ENCODE measurements at regions not wholly inside any gene's neighbourhood (a gene's known extent, or its start where the extent isn't known, plus 50 kb on each side); places are given as distances from the start of the nearest gene placed in this dataset.
"Not testable (repeated sequence)": the region's sequence is repeated elsewhere in the genome, so short reads cannot be mapped to it uniquely, and the experiment has no call there.

DNA sequence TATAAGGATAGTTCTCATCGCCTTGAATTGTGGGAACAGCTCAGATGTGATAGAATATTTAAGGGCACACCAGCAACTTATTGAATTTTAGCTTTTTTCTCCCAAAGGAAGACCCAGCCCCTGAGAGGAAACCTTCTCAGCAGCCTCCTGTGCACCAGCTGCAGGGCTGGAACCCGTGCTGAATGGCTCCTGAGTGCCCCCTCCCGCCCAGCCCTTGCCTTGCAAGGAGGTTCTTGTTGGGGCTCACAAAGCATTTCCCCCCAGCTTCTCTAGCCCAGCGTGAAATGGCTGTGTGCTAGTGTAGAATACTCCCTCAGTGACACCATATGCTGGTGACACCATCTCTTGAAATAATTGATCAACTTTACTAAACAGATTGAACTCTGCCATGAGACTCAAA is 1227.4 kb downstream of the TMEM121 start:
- H4K20me1 ChIP-seq (ENCODE audit: insufficient read depth, low read length); H2AFZ ChIP-seq (ENCODE audit: low read length); intact Hi-C loops (cut with micrococcal nuclease; ENCODE audit: unreplicated experiment); CTCF ChIA-PET (ENCODE audit: low intra/inter-chr PET ratio, low total read pairs); ATAC-seq; H3K4me1 ChIP-seq (ENCODE audit: insufficient read depth, low read length); H3K79me2 ChIP-seq (ENCODE audit: insufficient read depth, low read length); H3K36me3 ChIP-seq (replicated peaks in 1 of 2; ENCODE audit: control insufficient read depth in 1 of 2, insufficient read depth in 2 of 2, low read length in 2 of 2); POLR2A ChIA-PET; H3K9me3 ChIP-seq (ENCODE audit: low read length); H3K4me3 ChIP-seq (replicated peaks in 1 of 3; ENCODE audit: insufficient read depth in 1 of 3, low read depth in 2 of 3, low read length in 3 of 3); H3K27me3 ChIP-seq (ENCODE audit: control insufficient read depth in 1 of 2, insufficient read depth in 2 of 2, low read length in 2 of 2); DNase-seq (ENCODE audit: low spot score); in situ Hi-C loops (cut with HindIII; ENCODE audit: extremely low pct_ligation_motif_present, low pct_unique_long_range_greater_than_20kb); FAIRE-seq; H3K4me2 ChIP-seq (ENCODE audit: low read depth, low read length); H3K27ac ChIP-seq (ENCODE audit: extremely low read length, insufficient read depth, low read length); H3K9ac ChIP-seq (ENCODE audit: insufficient read depth, low read depth, low read length); BruUV-seq (replicated peaks): not testable (repeated sequence)
- WGBS (ENCODE audit: low lambda C conversion rate) = no CpG with 5 or more reads among the region's 4 CpGs

DNA sequence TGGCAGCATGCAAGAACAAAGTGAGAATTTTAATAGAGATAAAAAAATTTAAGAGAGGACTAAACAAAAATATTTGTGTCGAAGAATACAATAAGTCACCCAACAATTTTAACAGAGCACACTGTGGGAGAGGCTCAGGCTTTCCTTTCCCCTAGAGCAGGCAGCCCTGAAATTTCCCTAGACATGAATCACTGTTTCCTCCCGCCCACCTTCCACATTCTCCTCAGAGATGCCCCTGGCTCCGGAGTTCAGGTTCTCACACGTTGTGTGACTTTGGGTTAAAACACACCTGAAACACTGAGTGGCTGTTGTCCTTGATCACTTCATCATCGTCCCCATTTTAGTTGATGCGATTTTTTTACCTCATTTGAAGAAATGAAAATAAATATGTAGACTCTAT is 1231.1 kb downstream of the TMEM121 start:
- no CpG with 5 or more reads among the region's 6 CpGs for WGBS (ENCODE audit: low lambda C conversion rate)

DNA sequence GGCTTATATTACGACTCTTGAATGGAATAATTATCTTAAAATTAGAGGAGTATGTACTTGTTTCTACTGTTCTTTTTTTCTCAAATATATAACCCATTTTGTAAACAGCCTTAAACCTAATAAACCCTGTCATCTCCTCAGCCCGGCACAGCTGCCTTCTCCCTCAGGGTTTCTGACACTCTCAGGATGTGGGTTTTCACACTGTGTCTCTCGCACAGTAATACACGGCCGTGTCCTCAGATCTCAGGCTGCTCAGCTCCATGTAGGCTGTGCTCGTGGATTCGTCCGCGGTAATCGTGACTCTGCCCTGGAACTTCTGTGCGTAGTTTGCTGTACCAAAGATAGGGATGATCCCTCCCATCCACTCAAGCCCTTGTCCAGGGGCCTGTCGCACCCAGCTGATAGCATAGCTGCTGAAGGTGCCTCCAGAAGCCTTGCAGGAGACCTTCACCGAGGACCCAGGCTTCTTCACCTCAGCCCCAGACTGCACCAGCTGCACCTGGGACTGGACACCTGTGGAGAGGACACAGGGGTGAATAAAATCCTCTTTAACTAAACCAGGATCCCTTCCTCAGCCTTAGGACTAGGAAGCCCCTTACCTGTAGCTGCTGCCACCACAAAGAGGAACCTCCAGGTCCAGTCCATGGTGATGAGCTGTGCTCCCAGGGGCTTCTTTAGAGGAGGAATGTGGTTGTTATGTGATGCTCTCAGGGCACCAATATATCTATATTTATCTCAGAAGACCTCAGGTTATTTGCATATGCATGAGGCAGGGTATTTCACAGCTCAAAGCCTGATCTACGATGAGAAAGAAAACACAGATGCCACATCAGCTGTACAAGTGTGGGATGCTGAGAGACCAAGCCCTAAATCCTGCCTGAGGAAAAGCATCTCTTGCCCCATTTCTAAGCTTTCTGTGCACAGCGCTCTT is 1235.8 kb downstream of the TMEM121 start:
- H3K9me3 ChIP-seq (ENCODE audit: low read length); H3K36me3 ChIP-seq (replicated peaks in 1 of 2; ENCODE audit: control insufficient read depth in 1 of 2, insufficient read depth in 2 of 2, low read length in 2 of 2); H3K9ac ChIP-seq (ENCODE audit: insufficient read depth, low read depth, low read length); POLR2A ChIA-PET; H3K27me3 ChIP-seq (ENCODE audit: control insufficient read depth in 1 of 2, insufficient read depth in 2 of 2, low read length in 2 of 2); H3K4me1 ChIP-seq (ENCODE audit: insufficient read depth, low read length); intact Hi-C loops (cut with micrococcal nuclease; ENCODE audit: unreplicated experiment); H3K4me3 ChIP-seq (replicated peaks in 1 of 3; ENCODE audit: insufficient read depth in 1 of 3, low read depth in 2 of 3, low read length in 3 of 3); ATAC-seq; H4K20me1 ChIP-seq (ENCODE audit: insufficient read depth, low read length); H3K27ac ChIP-seq (ENCODE audit: extremely low read length, insufficient read depth, low read length); BruUV-seq (replicated peaks); CTCF ChIA-PET (ENCODE audit: low intra/inter-chr PET ratio, low total read pairs); H3K4me2 ChIP-seq (ENCODE audit: low read depth, low read length); H2AFZ ChIP-seq (ENCODE audit: low read length); DNase-seq (ENCODE audit: low spot score); H3K79me2 ChIP-seq (ENCODE audit: insufficient read depth, low read length); FAIRE-seq: not testable (repeated sequence)
- no CpG with 5 or more reads among the region's 15 CpGs for WGBS (ENCODE audit: low lambda C conversion rate)
- in situ Hi-C loops (cut with HindIII; ENCODE audit: extremely low pct_ligation_motif_present, low pct_unique_long_range_greater_than_20kb) = loop anchor here (10.0 kb wide), 1 partner anchor 47 kb away; no protein-coding TSS in a partner anchor

More for the DNA sequence above, 1231.1 kb downstream of the TMEM121 start:
- POLR2A ChIA-PET; intact Hi-C loops (cut with micrococcal nuclease; ENCODE audit: unreplicated experiment); BruUV-seq (replicated peaks); CTCF ChIA-PET (ENCODE audit: low intra/inter-chr PET ratio, low total read pairs); H3K79me2 ChIP-seq (ENCODE audit: insufficient read depth, low read length); H3K4me3 ChIP-seq (replicated peaks in 1 of 3; ENCODE audit: insufficient read depth in 1 of 3, low read depth in 2 of 3, low read length in 3 of 3); H3K9ac ChIP-seq (ENCODE audit: insufficient read depth, low read depth, low read length); FAIRE-seq; H3K27ac ChIP-seq (ENCODE audit: extremely low read length, insufficient read depth, low read length); DNase-seq (ENCODE audit: low spot score); H3K36me3 ChIP-seq (replicated peaks in 1 of 2; ENCODE audit: control insufficient read depth in 1 of 2, insufficient read depth in 2 of 2, low read length in 2 of 2); H3K4me2 ChIP-seq (ENCODE audit: low read depth, low read length); H4K20me1 ChIP-seq (ENCODE audit: insufficient read depth, low read length); H3K4me1 ChIP-seq (ENCODE audit: insufficient read depth, low read length); H3K27me3 ChIP-seq (ENCODE audit: control insufficient read depth in 1 of 2, insufficient read depth in 2 of 2, low read length in 2 of 2); ATAC-seq; H2AFZ ChIP-seq (ENCODE audit: low read length); in situ Hi-C loops (cut with HindIII; ENCODE audit: extremely low pct_ligation_motif_present, low pct_unique_long_range_greater_than_20kb); H3K9me3 ChIP-seq (ENCODE audit: low read length): not testable (repeated sequence)

All from HepG2 (cell line).